Neural progenitor cell (in vitro differentiated cells): ENCODE measurements at regions not wholly inside any gene's neighbourhood (a gene's known extent, or its start where the extent isn't known, plus 50 kb on each side); places are given as distances from the start of the nearest gene placed in this dataset.

Experiments used
- CTCF ChIP-seq: fragments of 200-600 bp; sonication (generic); IDR thresholded peaks from 2 replicates; pipeline ENCODE4 v1.5.1; 2017; ENCODE audit warnings: antibody characterized with exemption, mild to moderate bottlenecking
- EZH2phosphoT487 ChIP-seq: fragments of 200-600 bp; sonication (generic); IDR thresholded peaks from 2 replicates; pipeline ENCODE4 v1.6.1; 2017; ENCODE audit warnings: antibody characterized with exemption

GRCh38 chr11:8320076-8320475, 56.4 kb upstream of the LMO1 start:
- TF ChIP-seq CTCF (no peak), EZH2phosphoT487 (no peak)
